GM19193 (cell line): ENCODE measurements at regions not wholly inside any gene's neighbourhood (a gene's known extent, or its start where the extent isn't known, plus 50 kb on each side); places are given as distances from the start of the nearest gene placed in this dataset.

Experiments
- POLR2A ChIP-seq: IDR thresholded peaks from 4 replicates; pipeline ENCODE4 v1.6.1; 2011; ENCODE audit not compliant: insufficient read depth, insufficient read length; ENCODE audit errors: extremely low read depth

DNA sequence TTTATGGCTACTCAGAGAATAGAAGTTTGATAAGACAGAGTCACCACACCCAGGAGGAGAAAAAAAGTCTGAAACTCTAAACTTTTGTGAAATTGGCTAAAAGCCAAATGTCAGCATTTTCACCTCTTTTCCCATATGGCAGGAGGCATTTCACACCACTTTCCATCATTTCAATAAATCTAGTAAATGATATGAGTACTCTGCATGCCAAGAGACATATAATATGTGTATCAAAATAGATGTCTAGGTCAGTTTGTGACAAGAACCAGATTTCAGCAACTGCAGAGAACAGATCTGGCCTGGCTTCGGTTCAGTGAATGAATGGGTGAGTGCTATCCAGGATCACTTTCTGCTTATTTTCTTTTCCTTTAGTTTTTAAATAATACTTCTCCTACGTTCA lies 470.8 kb downstream of the ENC1 start:
- no peak for TF ChIP-seq POLR2A

DNA sequence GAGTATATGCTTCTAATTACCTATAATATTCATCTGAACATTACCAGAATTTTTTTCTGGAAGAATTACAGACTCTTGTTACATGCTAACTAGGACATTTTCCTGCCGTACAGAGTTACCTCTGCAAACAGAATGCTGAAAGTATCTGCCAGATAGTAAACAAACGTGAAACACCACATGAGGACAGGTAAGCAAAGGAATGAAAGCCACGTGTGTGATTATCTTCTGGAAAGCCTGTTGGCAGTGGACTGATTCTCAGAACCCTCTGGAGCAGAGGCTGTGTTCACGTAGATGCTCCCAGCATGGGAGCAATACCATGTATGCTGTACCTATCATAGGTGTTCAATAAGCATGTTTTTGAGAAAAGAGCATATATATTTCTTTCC lies 472.6 kb downstream of the ENC1 start:
- TF ChIP-seq POLR2A: no peak

- TF ChIP-seq POLR2A: no peak
Observed at GRCh38 chr5:74167206-74167929, 473.2 kb downstream of the ENC1 start.

DNA sequence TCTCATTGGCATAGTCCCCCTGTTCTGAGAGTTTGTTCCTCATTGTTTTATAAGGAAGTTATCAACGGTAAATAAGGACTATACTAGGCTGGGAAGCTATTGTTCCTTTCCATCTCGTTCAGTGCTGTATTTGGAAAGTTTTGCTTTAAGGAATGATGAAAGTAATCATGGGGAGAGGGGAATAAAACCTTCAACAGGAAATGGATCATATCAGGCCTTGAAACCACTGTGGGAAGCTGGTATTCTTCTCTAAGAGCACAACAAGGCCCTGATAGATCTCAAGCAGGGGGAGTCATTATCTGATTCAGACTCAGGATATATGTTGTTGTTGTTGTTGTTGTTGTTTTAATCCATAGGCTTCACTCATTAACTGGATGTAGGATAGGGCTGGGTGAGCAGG lies 474.5 kb downstream of the ENC1 start:
- no peak for TF ChIP-seq POLR2A

DNA sequence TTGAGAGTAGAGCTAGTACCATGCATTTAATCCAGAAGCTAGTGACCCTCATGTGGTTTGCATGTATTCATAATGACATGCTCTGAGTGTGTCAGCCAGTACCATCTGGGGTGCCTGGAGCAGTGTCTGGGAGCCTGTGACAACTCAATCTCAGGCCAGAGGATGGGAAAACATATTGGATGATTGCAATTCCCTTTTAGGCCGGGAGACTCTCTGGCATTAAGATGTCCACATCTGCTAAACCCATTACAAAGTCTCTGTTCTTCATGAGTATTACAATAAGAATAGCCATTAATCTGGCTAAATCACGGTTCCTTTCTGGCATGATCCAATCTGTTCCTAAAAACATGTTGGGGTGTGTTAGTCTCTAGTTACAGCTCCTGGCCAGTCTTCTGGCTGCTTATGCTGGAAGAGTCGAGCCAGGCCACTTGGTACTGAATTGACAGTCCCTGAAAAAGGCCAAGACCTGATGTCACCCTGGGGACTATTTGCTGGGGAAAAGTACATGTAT lies 475.7 kb downstream of the ENC1 start:
- TF ChIP-seq POLR2A: no peak

- TF ChIP-seq POLR2A: no peak
Observed at GRCh38 chr5:74162524-74162923, 478.0 kb downstream of the ENC1 start.

DNA sequence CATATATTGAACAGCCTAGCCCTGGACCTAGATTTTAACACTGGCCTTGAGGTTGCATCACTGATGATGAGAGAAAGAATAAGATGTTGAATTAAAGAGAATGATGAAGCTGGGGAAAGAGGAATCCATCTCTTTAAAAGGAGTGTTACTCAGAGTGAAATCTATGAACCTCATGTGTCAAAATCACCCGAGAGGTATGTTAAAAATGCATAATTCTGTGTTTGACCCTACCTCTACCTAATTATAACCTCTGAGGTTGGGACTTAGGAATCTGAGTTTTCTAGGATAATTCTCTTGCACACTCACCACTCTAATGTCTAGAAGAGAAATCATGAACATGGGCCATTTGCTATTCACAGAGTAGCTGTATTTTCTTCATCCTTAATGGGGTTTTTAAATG lies 479.4 kb downstream of the ENC1 start:
- no peak for TF ChIP-seq POLR2A

DNA sequence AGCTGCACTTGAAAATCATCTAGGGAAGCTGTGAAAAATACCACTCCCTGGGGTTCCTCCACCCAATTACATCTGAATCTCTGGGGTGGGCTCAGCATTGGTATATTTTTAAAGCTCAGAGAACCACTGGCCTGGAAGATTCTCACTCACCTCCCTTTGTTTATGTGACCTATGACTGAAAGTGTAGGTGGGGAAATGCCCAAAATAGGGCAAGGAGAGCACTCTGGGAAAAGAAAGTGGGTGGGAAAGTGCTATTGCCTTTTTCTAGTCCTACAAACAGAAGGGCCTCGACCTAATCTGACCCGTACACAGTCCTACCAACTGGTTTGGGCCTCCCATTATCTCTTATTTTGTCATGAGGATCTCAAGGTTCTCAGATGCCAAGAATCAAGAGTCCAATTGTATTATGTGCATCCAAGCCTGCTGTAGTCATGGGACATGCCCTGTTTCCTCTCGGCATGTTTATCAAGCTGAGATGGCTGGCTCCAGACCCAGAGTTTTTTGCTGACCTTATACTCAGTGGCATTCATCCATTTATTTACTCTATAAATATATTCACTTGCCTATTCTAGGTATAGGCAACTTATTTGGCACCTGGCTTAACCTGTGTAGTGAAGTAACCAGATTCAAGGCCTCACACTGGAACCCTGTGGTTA lies 483.7 kb downstream of the ENC1 start:
- TF ChIP-seq POLR2A: no peak

- TF ChIP-seq POLR2A: no peak
Observed at GRCh38 chr5:74155501-74155900, 485.0 kb downstream of the ENC1 start.

- TF ChIP-seq POLR2A: no peak
Observed at GRCh38 chr5:74154526-74154925, 486.0 kb downstream of the ENC1 start.

DNA sequence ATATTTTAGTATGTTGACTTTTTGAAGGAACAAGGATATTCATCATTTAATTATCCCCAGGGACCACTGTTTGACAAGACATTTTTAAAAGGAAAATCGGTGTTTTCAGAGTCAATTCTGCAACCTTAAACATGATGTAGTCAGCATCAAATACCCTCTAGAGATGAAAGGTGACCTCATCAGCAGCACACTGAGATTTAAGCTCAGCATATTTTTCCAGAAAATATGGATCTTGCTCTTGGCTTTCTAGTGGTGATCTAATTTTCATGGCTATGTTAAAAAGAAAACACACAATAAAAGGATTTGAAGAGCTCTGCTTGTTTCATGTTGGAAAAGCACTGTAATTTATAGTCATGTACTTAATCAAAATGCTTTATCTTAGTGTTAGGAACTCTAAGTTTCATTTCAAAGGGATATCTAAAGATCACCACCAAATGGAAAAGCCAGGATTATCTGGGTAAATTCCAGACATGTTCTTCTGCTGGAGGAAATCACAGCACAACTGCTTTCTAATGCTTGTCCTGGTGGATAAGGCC lies 487.2 kb downstream of the ENC1 start:
- TF ChIP-seq POLR2A: no peak

DNA sequence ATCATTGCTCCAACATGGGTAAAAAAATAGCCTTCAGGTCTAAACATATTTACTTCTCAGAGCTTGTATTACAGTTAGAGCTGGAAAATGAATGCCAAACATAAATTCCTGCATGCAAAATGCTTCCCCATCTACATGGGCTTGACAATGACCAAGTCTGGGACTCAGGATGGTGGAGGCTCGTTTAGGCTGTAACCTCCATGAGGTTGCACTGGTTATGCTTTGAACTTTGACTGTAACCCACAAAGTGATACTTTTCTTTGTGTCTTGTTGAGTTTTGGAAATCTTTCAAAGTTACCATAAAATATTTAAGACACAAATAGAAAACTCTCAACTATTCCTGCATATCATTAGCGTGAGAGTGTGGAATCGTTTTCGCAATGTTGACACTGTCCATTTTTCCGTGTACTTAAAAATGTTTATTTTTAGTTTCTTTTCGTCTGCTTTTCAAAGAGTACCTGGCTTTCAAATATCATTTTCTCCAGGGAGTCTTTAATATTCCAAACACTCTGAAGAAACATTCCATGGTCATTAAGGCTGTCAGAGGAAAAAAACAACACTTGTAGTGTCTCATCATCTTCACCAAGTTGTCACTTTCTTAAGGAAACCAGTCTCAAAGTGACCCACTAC lies 487.8 kb downstream of the ENC1 start:
- no peak for TF ChIP-seq POLR2A

DNA sequence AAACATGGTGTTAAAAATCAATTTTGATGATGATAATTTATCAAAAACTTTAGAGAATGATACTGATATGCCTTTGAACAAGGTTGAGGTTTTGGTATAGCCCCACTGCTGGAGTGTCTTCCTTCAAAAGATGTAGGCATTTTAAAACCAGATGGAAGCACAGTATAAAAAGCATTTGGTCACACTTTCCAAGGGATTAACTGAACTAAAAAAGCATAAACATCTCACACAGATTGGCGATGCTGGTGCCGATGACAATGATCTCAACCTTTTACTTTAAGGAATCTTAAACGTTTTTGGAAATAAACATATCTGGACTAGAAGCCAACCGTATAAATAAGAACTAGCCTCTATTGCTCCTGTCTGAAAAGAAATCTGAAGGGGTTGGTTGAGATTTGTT lies 488.4 kb downstream of the ENC1 start:
- no peak for TF ChIP-seq POLR2A

GRCh38 chr5:74149395-74149794 lies 491.1 kb downstream of the ENC1 start:
- no peak for TF ChIP-seq POLR2A

DNA sequence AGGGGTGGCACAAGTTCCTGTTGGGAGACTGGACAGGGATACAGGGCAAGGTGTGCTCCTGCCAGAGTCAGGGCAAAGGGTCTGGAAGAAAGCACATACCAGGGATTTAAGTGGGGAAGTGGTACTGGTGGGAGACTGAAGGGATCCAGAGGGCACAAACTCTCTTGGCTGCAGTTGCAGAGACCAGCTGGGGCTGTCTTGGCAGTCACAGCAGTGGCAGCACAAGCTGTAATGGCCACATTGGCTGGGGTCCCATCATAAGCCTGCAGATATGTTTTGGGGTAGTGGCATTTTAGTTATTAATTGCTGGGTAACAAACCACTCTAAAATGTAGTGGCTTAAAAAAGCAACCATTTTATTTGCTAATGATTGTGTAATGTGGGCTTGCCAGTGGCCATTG lies 492.2 kb downstream of the ENC1 start:
- no peak for TF ChIP-seq POLR2A

- no peak for TF ChIP-seq POLR2A
Observed at GRCh38 chr5:74146796-74147195, 493.7 kb downstream of the ENC1 start.
